Astrocyte (in vitro differentiated cells and primary cell): ENCODE measurements at regions not wholly inside any gene's neighbourhood (a gene's known extent, or its start where the extent isn't known, plus 50 kb on each side); places are given as distances from the start of the nearest gene placed in this dataset.

Source experiments
- DNase-seq: peaks from one replicate; pipeline ENCODE4 v3.0.0-alpha.2; 2010; ENCODE audit warnings: low read depth
- FAIRE-seq: peaks from 2 replicates; lab custom pipeline; 2011; peaks lifted over from hg19 to GRCh38; lab: Jason Lieb, UNC
- H2AFZ ChIP-seq: 2 replicates; pipeline ENCODE4 v1.6.0; 2012; ENCODE audit warnings: low read depth, low read length, inconsistent platforms
- H3K27ac ChIP-seq: 2 replicates; pipeline ENCODE4 v1.5.1; 2011; ENCODE audit warnings: low read depth, low read length, inconsistent platforms
- H3K27me3 ChIP-seq: 2 replicates; pipeline ENCODE4 v1.6.0; 2011; ENCODE audit warnings: low read length, inconsistent platforms; ENCODE audit not compliant: insufficient read depth
- H3K36me3 ChIP-seq: 2 replicates; pipeline ENCODE4 v1.5.1; 2011; ENCODE audit warnings: low read length, inconsistent platforms; ENCODE audit not compliant: insufficient read depth
- H3K4me1 ChIP-seq: 2 replicates; pipeline ENCODE4 v1.5.1; 2011; ENCODE audit warnings: low read length, inconsistent platforms; ENCODE audit not compliant: insufficient read depth
- H3K4me2 ChIP-seq: 2 replicates; pipeline ENCODE4 v1.6.0; 2012; ENCODE audit warnings: low read length, inconsistent platforms
- H3K4me3 ChIP-seq: 2 replicates; pipeline ENCODE4 v1.5.1; 2011; ENCODE audit warnings: low read depth, mild to moderate bottlenecking, low read length, inconsistent platforms; ENCODE audit not compliant: insufficient read depth
- H3K79me2 ChIP-seq: 2 replicates; pipeline ENCODE4 v1.6.0; 2012; ENCODE audit warnings: mild to moderate bottlenecking, low read length, inconsistent platforms; ENCODE audit not compliant: insufficient read depth
- H3K9ac ChIP-seq: 2 replicates; pipeline ENCODE4 v1.6.0; 2012; ENCODE audit warnings: mild to moderate bottlenecking, low read length, inconsistent platforms
- H3K9me3 ChIP-seq: 2 replicates; pipeline ENCODE4 v1.5.1; 2012; ENCODE audit warnings: low read depth, mild to moderate bottlenecking, low read length, inconsistent platforms; ENCODE audit not compliant: insufficient read depth
- H4K20me1 ChIP-seq: 2 replicates; pipeline ENCODE4 v1.6.0; 2012; ENCODE audit warnings: low read length, inconsistent platforms; ENCODE audit not compliant: insufficient read depth
- H3K27ac Mint-ChIP-seq: one replicate; pipeline ENCODE4 v1.8.0; 2021; ENCODE audit warnings: mild to moderate bottlenecking, mixed read lengths; ENCODE audit not compliant: unreplicated experiment
- H3K27me3 Mint-ChIP-seq: one replicate; pipeline ENCODE4 v1.8.0; 2021; ENCODE audit warnings: low read depth, mixed read lengths; ENCODE audit not compliant: unreplicated experiment
- H3K36me3 Mint-ChIP-seq: one replicate; pipeline ENCODE4 v1.8.0; 2021; ENCODE audit warnings: low read depth, mixed read lengths; ENCODE audit not compliant: unreplicated experiment
- H3K4me1 Mint-ChIP-seq: one replicate; pipeline ENCODE4 v1.8.0; 2021; ENCODE audit warnings: low read depth, mixed read lengths; ENCODE audit not compliant: unreplicated experiment
- H3K4me3 Mint-ChIP-seq: one replicate; pipeline ENCODE4 v1.8.0; 2021; ENCODE audit warnings: mild to moderate bottlenecking, moderate library complexity, mixed read lengths; ENCODE audit not compliant: unreplicated experiment
- H3K9me3 Mint-ChIP-seq: one replicate; pipeline ENCODE4 v1.8.0; 2021; ENCODE audit warnings: mild to moderate bottlenecking, mixed read lengths; ENCODE audit not compliant: unreplicated experiment
- EZH2 ChIP-seq: IDR thresholded peaks from 2 replicates; pipeline ENCODE4 v1.6.1; 2012; ENCODE audit warnings: mild to moderate bottlenecking, low read length, inconsistent platforms; ENCODE audit not compliant: insufficient read depth
- TF ChIP-seq, protein P1 (sequence below): IDR thresholded peaks from 2 replicates; pipeline ENCODE4 v1.5.1; 2011; ENCODE audit warnings: low read depth, mild to moderate bottlenecking, inconsistent platforms, low read length, moderate library complexity; ENCODE audit not compliant: insufficient read depth

- FAIRE-seq: no peak
- Histone ChIP-seq H3K4me3 (no peak overlapping the region), H3K79me2 (no peaks in the 10 kb centered on the region), H2AFZ (no peak overlapping the region), H3K36me3 (no peaks in the 10 kb centered on the region), H3K9me3 (no peaks in the 10 kb centered on the region), H3K4me1 (no peaks in the 10 kb centered on the region), H4K20me1 (no peaks in the 10 kb centered on the region), H3K4me2 (no peak overlapping the region), H3K27ac (no peak overlapping the region), H3K27me3 (no peaks in the 10 kb centered on the region), H3K9ac (no peak overlapping the region)
- Mint-ChIP-seq H3K36me3 (no peaks in the 10 kb centered on the region), H3K4me1 (peaks cover 5% of the 10 kb centered on the region), H3K27ac (no peak overlapping the region), H3K27me3 (no peaks in the 10 kb centered on the region), H3K4me3 (no peak overlapping the region), H3K9me3 (no peaks in the 10 kb centered on the region)
- TF ChIP-seq, protein P1, sequence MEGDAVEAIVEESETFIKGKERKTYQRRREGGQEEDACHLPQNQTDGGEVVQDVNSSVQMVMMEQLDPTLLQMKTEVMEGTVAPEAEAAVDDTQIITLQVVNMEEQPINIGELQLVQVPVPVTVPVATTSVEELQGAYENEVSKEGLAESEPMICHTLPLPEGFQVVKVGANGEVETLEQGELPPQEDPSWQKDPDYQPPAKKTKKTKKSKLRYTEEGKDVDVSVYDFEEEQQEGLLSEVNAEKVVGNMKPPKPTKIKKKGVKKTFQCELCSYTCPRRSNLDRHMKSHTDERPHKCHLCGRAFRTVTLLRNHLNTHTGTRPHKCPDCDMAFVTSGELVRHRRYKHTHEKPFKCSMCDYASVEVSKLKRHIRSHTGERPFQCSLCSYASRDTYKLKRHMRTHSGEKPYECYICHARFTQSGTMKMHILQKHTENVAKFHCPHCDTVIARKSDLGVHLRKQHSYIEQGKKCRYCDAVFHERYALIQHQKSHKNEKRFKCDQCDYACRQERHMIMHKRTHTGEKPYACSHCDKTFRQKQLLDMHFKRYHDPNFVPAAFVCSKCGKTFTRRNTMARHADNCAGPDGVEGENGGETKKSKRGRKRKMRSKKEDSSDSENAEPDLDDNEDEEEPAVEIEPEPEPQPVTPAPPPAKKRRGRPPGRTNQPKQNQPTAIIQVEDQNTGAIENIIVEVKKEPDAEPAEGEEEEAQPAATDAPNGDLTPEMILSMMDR: no peak
- no peak for TF ChIP-seq EZH2
- DNase-seq: no peak
Observed at GRCh38 chr17:53891726-53892125, 69.0 kb downstream of the KIF2B start.

DNA sequence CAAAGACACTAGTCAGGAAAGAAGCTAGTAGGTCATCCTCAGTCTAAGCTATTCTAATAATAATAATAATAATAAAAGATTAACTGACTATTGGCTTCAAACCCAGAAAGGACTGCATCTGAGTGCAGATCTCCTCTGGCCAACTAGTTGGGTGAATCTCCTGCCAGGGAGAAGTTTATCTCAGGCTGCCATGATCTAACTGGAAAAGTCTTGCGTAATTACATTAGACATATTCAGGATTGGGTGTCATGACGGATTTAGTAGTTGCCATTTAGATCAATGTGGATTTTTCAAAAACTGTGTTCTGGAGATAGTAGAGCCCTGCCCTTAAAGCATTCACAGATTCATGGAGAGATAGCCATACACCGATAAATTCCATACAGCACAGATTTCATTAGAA, 69.5 kb downstream of the KIF2B start:
- Histone ChIP-seq H3K9ac (no peak overlapping the region), H3K27me3 (no peaks in the 10 kb centered on the region), H4K20me1 (no peaks in the 10 kb centered on the region), H3K9me3 (no peaks in the 10 kb centered on the region), H3K4me1 (no peaks in the 10 kb centered on the region), H3K4me3 (no peak overlapping the region), H3K4me2 (no peak overlapping the region), H2AFZ (no peak overlapping the region), H3K79me2 (no peaks in the 10 kb centered on the region), H3K36me3 (no peaks in the 10 kb centered on the region), H3K27ac (no peak overlapping the region)
- H3K9me3 Mint-ChIP-seq: no peaks in the 10 kb centered on the region
- H3K27me3 Mint-ChIP-seq: no peaks in the 10 kb centered on the region
- no peak overlapping the region for H3K27ac Mint-ChIP-seq
- H3K4me1 Mint-ChIP-seq: peaks cover 5% of the 10 kb centered on the region
- FAIRE-seq (no peak), DNase-seq (no peak)
- H3K36me3 Mint-ChIP-seq: no peaks in the 10 kb centered on the region
- TF ChIP-seq, protein P1: no peak
- no peak for TF ChIP-seq EZH2
- no peak overlapping the region for H3K4me3 Mint-ChIP-seq

GRCh38 chr17:53894591-53894990, 71.9 kb downstream of the KIF2B start:
- Histone ChIP-seq H3K4me1 (no peaks in the 10 kb centered on the region), H2AFZ (no peak overlapping the region), H3K36me3 (no peaks in the 10 kb centered on the region), H3K27ac (no peak overlapping the region), H3K9me3 (no peaks in the 10 kb centered on the region), H3K4me3 (no peak overlapping the region), H3K79me2 (no peaks in the 10 kb centered on the region), H4K20me1 (no peaks in the 10 kb centered on the region), H3K27me3 (no peaks in the 10 kb centered on the region), H3K4me2 (no peak overlapping the region), H3K9ac (no peak overlapping the region)
- DNase-seq (no peak), FAIRE-seq (no peak)
- Mint-ChIP-seq H3K27ac (no peak overlapping the region), H3K4me3 (no peak overlapping the region), H3K36me3 (no peaks in the 10 kb centered on the region), H3K4me1 (peaks cover 9% of the 10 kb centered on the region), H3K27me3 (no peaks in the 10 kb centered on the region), H3K9me3 (no peaks in the 10 kb centered on the region)
- TF ChIP-seq EZH2: no peak
- TF ChIP-seq, protein P1: no peak
